Kidney tubule cell (primary cell): ENCODE measurements at regions not wholly inside any gene's neighbourhood (a gene's known extent, or its start where the extent isn't known, plus 50 kb on each side); places are given as distances from the start of the nearest gene placed in this dataset.
"Not testable (repeated sequence)": the region's sequence is repeated elsewhere in the genome, so short reads cannot be mapped to it uniquely, and the experiment has no call there.

Source experiments
- DNase-seq: peaks from one replicate; pipeline ENCODE4 v3.0.0-alpha.2; 2018; ENCODE audit warnings: low spot score

DNA sequence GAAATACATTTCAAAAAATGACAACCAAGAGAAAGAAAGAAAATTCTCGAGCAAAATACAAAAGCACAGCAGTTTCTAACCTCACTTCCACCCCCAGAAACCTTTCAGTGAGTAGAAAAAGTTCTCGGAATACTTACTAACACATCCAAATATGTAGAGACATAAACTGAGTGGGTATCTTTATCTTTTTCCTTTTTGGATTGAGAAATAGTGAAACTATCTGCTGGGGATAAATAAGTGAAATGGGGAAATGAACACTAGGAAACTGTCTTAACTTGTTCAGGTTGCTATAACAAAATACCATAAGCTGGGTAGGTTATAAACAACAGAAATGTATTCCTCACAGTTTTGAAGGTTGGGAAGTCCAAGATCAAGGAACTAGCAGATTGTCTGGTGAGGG, 72.0 kb downstream of the VCAM1 start:
- no peak for DNase-seq

GRCh38 chr1:100793659-100794058, 74.1 kb downstream of the VCAM1 start:
- DNase-seq = peak; percentile 29

GRCh38 chr1:100794748-100795645, 75.5 kb downstream of the VCAM1 start:
- no peak for DNase-seq

- DNase-seq = no peak
These were observed 76.1 kb downstream of the VCAM1 start for GRCh38 chr1:100795646-100795985.

DNA sequence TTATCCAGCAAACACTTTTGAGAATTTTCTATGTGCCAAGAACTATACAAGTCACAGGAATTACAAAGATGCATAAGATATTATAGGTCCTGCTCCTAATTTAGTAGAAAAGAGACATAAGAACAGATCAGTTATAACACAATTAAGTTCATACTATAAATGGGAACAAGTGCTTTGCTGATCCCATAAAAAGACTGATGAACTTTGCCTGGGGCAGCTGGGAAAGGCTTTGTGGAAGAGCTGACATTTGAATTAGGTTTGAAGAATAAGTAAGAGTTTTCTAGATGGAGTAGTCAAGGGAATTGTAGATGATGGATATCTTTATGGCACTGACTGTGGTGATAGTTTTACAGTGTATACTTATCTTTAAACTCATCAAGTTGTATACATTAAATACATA, 76.5 kb downstream of the VCAM1 start:
- no peak for DNase-seq

GRCh38 chr1:100799548-100799947, 80.0 kb downstream of the VCAM1 start:
- DNase-seq = no peak

DNA sequence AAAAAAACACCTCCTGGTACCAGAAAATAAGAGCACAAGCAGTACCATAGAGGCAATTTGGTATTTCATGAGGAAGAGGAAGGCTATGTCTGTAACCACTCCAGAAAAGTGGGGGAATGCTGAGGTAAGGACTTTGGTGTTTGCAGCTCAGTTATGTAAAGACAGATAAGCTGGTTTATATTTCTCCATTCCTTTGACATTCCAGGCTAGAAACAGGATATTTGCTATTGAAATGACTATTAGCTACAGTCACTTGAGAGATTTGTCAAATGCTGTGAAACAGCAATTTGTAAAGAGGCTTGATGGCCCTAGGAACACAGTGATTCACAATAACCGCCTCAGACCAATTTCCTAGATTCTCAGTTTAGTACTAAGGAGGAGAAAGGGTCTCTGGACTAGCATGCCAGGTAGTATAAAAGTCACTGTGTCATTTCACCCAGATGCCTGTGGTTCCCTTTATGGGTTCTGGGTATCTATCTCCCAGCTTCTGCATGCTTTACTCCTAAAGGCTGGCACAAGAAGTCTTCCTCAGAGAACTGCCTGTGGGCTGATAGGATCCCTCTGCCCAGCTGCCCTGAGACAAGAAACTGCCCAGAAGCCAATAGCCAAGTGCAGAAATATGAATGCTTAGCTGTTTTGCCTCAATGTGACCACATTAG, 80.5 kb downstream of the VCAM1 start:
- DNase-seq = peak; percentile 7

DNA sequence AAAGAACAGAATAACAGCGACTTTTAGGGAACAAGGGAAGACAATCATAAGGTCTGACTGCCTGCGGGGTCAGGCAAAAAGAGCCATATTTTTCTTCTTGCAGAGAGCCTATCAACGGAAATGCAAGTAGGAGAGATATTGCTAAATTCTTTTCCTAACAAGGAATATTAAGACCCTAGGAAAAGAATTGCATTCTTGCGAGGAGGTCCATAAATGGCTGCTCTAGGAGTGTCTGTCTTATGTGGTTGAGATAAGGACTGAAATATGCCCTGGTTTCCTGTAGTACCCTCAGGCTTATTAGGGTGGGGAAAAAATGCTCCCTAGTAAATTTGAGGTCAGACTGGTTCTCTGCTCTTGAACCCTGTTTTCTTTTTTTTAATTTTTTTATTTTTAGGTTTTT, 81.7 kb downstream of the VCAM1 start:
- not testable (repeated sequence) for DNase-seq

DNA sequence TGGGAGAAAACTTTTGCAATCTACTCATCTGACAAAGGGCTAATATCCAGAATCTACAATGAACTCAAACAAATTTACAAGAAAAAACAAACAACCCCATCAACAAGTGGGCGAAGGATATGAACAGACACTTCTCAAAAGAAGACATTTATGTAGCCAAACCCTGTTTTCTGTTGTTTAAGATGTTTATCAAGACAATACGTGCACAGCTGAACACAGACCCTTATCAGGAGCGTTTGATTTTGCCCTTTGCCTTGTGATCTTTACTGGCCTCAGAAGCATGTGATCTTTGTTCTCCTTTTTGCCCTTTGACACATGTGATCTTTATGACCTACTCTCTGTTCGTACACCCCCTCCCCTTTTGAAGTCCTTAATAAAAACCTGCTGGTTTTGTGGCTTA, 83.7 kb downstream of the VCAM1 start:
- DNase-seq = not testable (repeated sequence)

DNA sequence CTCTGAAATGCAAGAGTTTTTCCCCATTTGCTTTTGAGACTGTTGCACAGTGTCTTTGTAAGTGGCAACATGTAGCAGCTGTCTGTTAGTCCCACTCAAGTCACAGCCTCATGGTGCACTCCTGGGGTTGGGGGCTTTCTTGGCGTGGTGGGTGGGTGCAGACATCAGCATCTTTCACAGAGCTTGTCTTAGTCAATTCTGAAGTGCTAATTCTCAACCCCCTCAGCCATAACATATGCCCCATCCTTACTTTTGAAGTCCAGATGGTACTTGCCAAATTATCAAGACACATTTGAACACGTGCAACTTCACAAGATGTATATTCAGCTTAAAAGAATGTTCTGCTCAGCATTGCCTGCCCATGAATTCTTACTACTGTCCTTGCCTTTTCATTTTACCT, 87.1 kb downstream of the VCAM1 start:
- no peak for DNase-seq

- DNase-seq = no peak
These were observed 84.3 kb downstream of the EXTL2 start for GRCh38 chr1:100810360-100810759.

- DNase-seq = no peak
These were observed 82.8 kb downstream of the EXTL2 start for GRCh38 chr1:100811808-100812207.

- DNase-seq = not testable (repeated sequence)
These were observed 79.7 kb downstream of the EXTL2 start for GRCh38 chr1:100814938-100815337.

DNA sequence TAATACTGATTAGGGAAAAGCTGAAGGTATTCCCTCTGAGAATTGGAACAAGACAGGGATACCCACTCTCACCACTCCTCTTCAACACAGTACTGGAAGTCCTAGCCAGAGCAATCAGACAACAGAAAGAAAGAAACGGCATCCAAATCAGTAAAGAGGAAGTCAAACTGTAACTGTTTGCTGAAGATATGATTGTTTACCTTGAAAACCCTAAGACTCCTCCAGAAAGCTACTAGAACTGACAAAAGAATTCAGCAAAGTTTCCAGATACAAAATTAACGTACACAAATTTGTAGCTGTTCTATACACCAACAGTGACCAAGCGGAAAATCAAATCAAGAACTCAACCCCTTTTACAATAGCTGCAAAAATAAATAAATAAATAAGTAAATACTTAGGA, 78.6 kb downstream of the EXTL2 start:
- no peak for DNase-seq

DNA sequence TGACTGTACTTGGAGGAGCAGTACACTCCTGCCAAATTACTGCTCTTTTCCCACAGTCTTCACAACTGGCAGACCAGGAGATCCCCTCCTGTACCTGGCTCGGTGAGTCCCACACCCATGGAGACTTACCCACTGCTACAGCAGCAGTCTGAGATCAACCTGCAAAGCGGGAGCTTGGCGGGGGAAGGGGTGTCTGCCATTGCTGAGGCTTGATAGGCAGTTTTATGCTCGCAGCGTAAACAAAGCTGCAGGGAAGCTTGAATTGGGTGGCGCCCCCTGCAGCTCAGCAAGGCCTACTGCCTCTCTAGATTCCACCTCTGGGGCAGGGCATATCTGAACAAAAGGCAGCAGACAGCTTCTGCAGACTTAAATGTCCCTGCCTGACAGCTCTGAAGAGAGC, 74.4 kb downstream of the EXTL2 start:
- DNase-seq = not testable (repeated sequence)

DNA sequence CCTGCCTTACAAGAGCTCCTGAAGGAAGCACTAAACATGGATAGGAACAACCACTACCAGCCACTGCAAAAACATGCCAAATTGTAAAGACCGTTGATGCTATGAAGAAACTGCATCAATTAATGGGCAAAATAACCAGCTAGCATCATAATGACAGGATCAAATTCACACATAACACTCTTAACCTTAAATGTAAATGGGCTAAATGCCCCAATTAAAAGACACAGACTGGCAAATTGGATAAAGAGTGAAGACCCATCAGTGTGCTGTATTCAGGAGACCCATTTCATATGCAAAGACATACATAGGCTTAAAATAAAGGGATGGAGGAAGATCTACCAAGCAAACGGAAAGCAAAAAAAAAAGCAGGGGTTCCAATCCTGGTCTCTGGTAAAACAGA, 72.7 kb downstream of the EXTL2 start:
- not testable (repeated sequence) for DNase-seq
